Caco-2 (cell line): ENCODE measurements at regions not wholly inside any gene's neighbourhood (a gene's known extent, or its start where the extent isn't known, plus 50 kb on each side); places are given as distances from the start of the nearest gene placed in this dataset.

Source experiments
- BruUV-seq: library from RNA; stranded (reverse); fragments of 400-500 nt; replicated peaks from 2 replicates; lab custom pipeline; 2021; lab: Mats Ljungman, UMichigan
- CTCF ChIA-PET: fragments of 300-600 bp; sonication (Branson Sonifier 250); formaldehyde crosslinking; loops from one replicate; lab custom pipeline; 2022; ENCODE audit warnings: antibody characterized with exemption; lab: Charles Lee
- POLR2A ChIA-PET: fragments of 300-600 bp; sonication (Branson Sonifier 250); formaldehyde crosslinking; loops from one replicate; lab custom pipeline; 2022; ENCODE audit warnings: antibody characterized with exemption; lab: Charles Lee
- DNase-seq, 2 experiments: peaks; one replicate each; pipeline versions ENCODE4 v3.0.0 to v3.0.0-alpha.2; 2020 to 2022
- H3K27me3 ChIP-seq: replicated peaks from 2 replicates; pipeline ENCODE4 v1.6.0; 2011; ENCODE audit warnings: low read length; ENCODE audit not compliant: control insufficient read depth, insufficient read depth
- H3K36me3 ChIP-seq: 2 replicates; pipeline ENCODE4 v1.5.1; 2011; ENCODE audit warnings: low read length; ENCODE audit not compliant: control insufficient read depth, insufficient read depth
- H3K4me1 ChIP-seq: fragments of 250-450 bp; sonication (Bioruptor Pico); 2 replicates; pipeline ENCODE4 v1.5.1; 2020; ENCODE audit warnings: mild to moderate bottlenecking
- H3K4me3 ChIP-seq: 2 replicates; pipeline ENCODE4 v1.5.1; 2011; ENCODE audit warnings: low read depth, mild to moderate bottlenecking, control low read depth, low read length
- H3K9me3 ChIP-seq: fragments of 250-450 bp; sonication (Bioruptor Pico); 2 replicates; pipeline ENCODE4 v1.5.1; 2020; ENCODE audit warnings: mild to moderate bottlenecking, moderate library complexity
- H3K27ac Mint-ChIP-seq: one replicate; pipeline ENCODE4 v1.8.0; 2022; ENCODE audit warnings: mixed read lengths; ENCODE audit not compliant: unreplicated experiment
- H3K27me3 Mint-ChIP-seq: one replicate; pipeline ENCODE4 v1.8.0; 2022; ENCODE audit warnings: mixed read lengths; ENCODE audit not compliant: insufficient read depth, unreplicated experiment
- H3K36me3 Mint-ChIP-seq: one replicate; pipeline ENCODE4 v1.8.0; 2022; ENCODE audit warnings: mild to moderate bottlenecking, mixed read lengths; ENCODE audit not compliant: insufficient read depth, unreplicated experiment
- H3K4me1 Mint-ChIP-seq: one replicate; pipeline ENCODE4 v1.8.0; 2022; ENCODE audit warnings: low read depth, mixed read lengths; ENCODE audit not compliant: unreplicated experiment
- H3K4me3 Mint-ChIP-seq: one replicate; pipeline ENCODE4 v1.8.0; 2022; ENCODE audit warnings: mild to moderate bottlenecking, moderate library complexity, mixed read lengths; ENCODE audit not compliant: unreplicated experiment
- H3K9me3 Mint-ChIP-seq: one replicate; pipeline ENCODE4 v1.8.0; 2022; ENCODE audit warnings: mixed read lengths; ENCODE audit not compliant: unreplicated experiment
- intact Hi-C: fragments of 100-400 bp; cut with micrococcal nuclease; formaldehyde crosslinking; loops from one replicate; pipeline ENCODE4 v1.10.0; 2022; ENCODE audit not compliant: unreplicated experiment
- TF ChIP-seq, protein P1 (sequence below), 2 experiments: fragments of 200-600 bp in 1 of 2; IDR thresholded peaks; 1 replicate in 1 of 2; 2 replicates in 1 of 2; pipeline versions ENCODE4 v1.5.1 to v1.8.0; 2011 to 2022; ENCODE audit warnings: antibody characterized with exemption in 1 of 2, control low read depth in 1 of 2, inconsistent platforms in 1 of 2, low read depth in 1 of 2, low read length in 1 of 2, mild to moderate bottlenecking in 1 of 2, moderate library complexity in 1 of 2; ENCODE audit not compliant: insufficient read depth in 1 of 2, severe bottlenecking in 1 of 2, unreplicated experiment in 1 of 2

DNA sequence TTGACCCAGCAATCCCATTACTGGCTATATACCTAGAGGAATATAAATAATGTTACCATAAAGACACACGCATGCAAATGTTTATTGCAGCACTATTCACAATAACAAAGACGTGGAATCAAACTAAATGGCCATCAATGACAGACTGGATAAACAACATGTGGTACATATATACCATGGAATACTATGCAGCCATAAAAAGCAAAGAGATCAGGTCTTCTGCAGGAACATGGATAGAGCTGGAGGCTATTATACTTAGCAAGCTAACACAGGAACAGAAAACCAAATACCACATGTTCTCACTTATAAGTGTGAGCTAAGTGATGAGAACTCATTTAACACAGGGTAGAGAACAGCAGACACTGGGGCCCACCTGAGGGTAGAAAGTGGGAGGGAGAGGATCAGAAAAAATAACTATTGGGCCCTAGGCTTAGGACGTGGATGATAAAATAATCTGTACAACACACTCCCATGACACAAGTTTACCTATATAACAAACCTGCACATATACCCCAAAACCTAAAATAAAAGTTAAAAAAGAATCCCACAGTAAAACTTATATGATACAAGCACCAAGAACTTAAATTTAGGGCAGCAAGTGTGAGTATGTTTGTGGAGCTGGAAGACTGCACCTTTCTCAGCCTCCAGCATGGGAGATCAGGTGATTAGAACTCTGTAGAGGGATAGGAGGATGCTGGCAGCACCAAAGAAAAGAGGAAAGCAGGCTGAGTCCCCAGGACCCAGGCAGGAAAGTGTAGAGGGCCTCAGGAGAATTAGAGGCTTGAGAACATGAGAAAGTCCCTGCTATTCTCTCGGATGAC lies 320.8 kb upstream of the USP24 start:
- Mint-ChIP-seq H3K4me3 (no peak overlapping the region), H3K4me1 (no peaks in the 10 kb centered on the region), H3K9me3 (no peaks in the 10 kb centered on the region), H3K27me3 (no peaks in the 10 kb centered on the region), H3K27ac (no peak overlapping the region), H3K36me3 (no peaks in the 10 kb centered on the region)
- TF ChIP-seq, protein P1, sequence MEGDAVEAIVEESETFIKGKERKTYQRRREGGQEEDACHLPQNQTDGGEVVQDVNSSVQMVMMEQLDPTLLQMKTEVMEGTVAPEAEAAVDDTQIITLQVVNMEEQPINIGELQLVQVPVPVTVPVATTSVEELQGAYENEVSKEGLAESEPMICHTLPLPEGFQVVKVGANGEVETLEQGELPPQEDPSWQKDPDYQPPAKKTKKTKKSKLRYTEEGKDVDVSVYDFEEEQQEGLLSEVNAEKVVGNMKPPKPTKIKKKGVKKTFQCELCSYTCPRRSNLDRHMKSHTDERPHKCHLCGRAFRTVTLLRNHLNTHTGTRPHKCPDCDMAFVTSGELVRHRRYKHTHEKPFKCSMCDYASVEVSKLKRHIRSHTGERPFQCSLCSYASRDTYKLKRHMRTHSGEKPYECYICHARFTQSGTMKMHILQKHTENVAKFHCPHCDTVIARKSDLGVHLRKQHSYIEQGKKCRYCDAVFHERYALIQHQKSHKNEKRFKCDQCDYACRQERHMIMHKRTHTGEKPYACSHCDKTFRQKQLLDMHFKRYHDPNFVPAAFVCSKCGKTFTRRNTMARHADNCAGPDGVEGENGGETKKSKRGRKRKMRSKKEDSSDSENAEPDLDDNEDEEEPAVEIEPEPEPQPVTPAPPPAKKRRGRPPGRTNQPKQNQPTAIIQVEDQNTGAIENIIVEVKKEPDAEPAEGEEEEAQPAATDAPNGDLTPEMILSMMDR (IDR thresholded peaks at IDR 0.05; ENCODE audit: insufficient read depth in 1 of 2, low read depth in 1 of 2, low read length in 1 of 2, severe bottlenecking in 1 of 2, unreplicated experiment in 1 of 2): no peak
- H3K9me3 ChIP-seq: no peaks in the 10 kb centered on the region
- no peaks in the 10 kb centered on the region for H3K27me3 ChIP-seq
- DNase-seq: no peak
- H3K36me3 ChIP-seq: no peaks in the 10 kb centered on the region
- no peak overlapping the region for H3K4me3 ChIP-seq
- intact Hi-C loops: loop anchor here (10.0 kb wide), 1 partner anchor 111 kb away; no protein-coding TSS in a partner anchor
- H3K4me1 ChIP-seq: peaks cover 36% of the 10 kb centered on the region
- ChIA-PET POLR2A (no interaction called here), CTCF (no interaction called here)
- BruUV-seq: no TSS peak

DNA sequence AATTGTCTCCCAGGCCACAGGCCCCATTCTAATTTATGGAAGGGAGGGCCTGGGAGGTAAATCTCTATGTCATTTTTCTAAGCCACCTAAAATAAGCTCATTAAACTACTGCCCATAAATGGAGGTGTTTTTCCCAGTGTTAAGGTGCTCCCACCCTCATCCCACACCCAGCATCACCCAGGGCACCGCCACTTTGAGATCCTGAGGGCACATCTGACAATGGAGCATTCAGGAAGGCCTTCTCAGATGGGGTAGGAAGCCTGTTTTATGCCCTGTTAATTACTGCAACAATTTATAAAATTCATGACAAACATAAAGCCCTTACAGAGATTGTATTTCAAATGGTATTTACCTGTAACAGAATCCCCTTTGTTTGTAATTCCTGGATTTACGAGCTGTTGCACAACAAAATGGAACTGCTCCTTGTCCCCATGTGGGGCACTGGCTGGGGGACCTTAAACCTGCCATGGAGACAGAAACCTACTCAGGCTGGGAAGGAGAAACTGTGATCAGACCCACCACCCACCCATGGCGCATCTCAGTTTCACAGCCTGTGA lies 319.5 kb upstream of the USP24 start:
- Mint-ChIP-seq H3K27me3 (no peaks in the 10 kb centered on the region), H3K9me3 (no peaks in the 10 kb centered on the region), H3K27ac (no peak overlapping the region), H3K36me3 (no peaks in the 10 kb centered on the region), H3K4me1 (peaks cover under 1% of the 10 kb centered on the region), H3K4me3 (no peak overlapping the region)
- POLR2A ChIA-PET: no interaction called here
- peaks cover 48% of the 10 kb centered on the region for H3K4me1 ChIP-seq
- H3K27me3 ChIP-seq: no peaks in the 10 kb centered on the region
- no peak overlapping the region for H3K4me3 ChIP-seq
- BruUV-seq: no TSS peak
- H3K36me3 ChIP-seq: no peaks in the 10 kb centered on the region
- CTCF ChIA-PET: no interaction called here
- peak; percentile 30 to 57 for DNase-seq
- H3K9me3 ChIP-seq: no peaks in the 10 kb centered on the region
- intact Hi-C loops: loop anchor here (10.0 kb wide), 1 partner anchor 110 kb away; no protein-coding TSS in a partner anchor
- TF ChIP-seq, protein P1 (IDR thresholded peaks at IDR 0.05; ENCODE audit: insufficient read depth in 1 of 2, low read depth in 1 of 2, low read length in 1 of 2, severe bottlenecking in 1 of 2, unreplicated experiment in 1 of 2): no peak

- Mint-ChIP-seq H3K4me3 (peak overlapping the region; percentile 18), H3K27ac (peak overlapping the region; percentile 66), H3K36me3 (no peaks in the 10 kb centered on the region), H3K27me3 (no peaks in the 10 kb centered on the region), H3K9me3 (no peaks in the 10 kb centered on the region), H3K4me1 (peaks cover 6% of the 10 kb centered on the region)
- ChIA-PET POLR2A (no interaction called here), CTCF (no interaction called here)
- no peak for DNase-seq
- TF ChIP-seq, protein P1 (IDR thresholded peaks at IDR 0.05; ENCODE audit: insufficient read depth in 1 of 2, low read depth in 1 of 2, low read length in 1 of 2, severe bottlenecking in 1 of 2, unreplicated experiment in 1 of 2): no peak
- intact Hi-C loops: loop anchor here (2.0 to 10.0 kb wide), 2 partner anchors 51 to 107 kb away; no protein-coding TSS in a partner anchor
- BruUV-seq: no TSS peak
- Histone ChIP-seq H3K27me3 (no peaks in the 10 kb centered on the region), H3K4me1 (peaks cover 50% of the 10 kb centered on the region), H3K4me3 (no peak overlapping the region), H3K9me3 (no peaks in the 10 kb centered on the region), H3K36me3 (no peaks in the 10 kb centered on the region)
Measured at GRCh38 chr1:55531644-55532043, 316.5 kb upstream of the USP24 start.
